ENCODE measurements at regions not wholly inside any gene's neighbourhood (a gene's known extent, or its start where the extent isn't known, plus 50 kb on each side); places are given as distances from the start of the nearest gene placed in this dataset.
"Not testable (repeated sequence)": the region's sequence is repeated elsewhere in the genome, so short reads cannot be mapped to it uniquely, and the experiment has no call there.

GRCh38 chr1:47522935-47523834 is 85.3 kb downstream of the FOXD2 start:
- no peak for DNase-seq

DNA sequence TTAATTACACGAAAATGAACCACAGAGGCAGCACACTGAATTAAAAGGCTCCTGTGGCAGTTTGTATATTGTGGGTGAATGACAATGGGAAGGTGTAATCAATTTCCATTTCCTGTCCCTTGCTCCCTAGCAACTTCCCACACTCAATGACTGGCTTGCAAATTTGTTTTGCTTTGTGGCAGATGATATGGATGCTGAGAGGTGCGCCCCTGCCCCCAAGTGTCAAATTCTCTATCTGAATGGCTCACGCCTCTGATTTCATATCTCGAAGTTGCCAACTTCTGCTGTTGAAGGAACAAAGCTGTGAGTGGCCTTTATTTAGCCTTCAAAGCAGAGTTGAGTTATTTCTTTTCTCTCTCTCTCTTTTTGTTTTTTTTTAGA is 86.0 kb downstream of the FOXD2 start:
- DNase-seq: no peak

- DNase-seq: no peak
Measured at GRCh38 chr1:47524272-47524671, 86.4 kb downstream of the FOXD2 start.

DNA sequence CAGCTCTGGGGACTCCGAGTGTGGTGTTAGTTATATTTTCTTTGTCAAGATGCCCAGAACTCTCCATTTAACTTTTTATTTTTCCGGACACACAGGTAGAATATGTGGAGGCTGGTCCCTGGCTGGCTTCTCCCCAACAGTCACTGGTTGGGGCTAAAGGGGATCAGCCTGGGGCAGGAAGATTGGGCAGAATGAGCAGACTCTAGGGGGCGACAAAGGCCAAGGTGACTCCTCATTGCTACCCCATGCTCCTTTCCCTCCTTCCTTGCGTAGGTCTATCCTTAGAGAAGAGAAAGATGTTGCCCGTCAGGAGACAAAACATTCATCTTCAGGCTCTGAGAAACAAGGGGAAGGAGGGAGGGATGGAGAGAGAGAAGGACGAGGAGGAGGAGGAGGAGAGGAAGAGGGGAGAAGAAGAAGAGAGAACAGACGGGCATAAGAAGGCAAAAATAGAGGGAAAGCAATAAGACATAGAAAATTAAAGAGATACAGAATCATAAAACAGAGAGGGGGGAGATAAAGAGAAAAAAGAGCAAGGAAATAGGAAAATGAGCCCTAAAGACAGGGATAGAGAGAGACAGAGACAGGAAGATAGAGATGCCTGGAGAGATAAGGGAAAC is 89.9 kb downstream of the FOXD2 start:
- no peak for DNase-seq

DNA sequence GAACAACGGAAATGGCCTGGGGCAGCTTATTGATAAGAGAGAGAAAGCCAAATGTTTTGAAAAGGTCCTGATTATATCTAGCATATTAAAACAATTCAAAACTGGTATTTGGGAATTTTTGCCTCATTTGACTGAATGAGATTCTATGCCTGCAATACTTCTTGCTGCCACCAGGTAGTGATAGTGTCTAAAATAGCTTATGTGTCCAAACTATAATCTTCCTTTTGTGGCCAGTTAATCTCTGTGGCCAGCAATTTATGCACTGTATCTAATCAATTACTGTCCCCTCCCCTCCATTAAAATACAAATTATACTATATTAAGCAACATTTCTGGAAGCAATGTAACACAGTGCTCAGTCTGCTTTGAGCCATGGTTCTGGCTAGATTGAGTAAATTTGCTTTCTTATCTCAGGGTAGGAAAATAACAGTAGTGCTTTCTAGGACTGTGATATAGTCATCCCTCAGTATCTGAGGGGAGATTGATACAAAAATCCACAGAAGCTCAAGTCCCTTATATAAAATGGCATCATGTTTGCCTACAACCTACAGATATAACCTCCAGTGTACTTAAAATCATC is 91.8 kb downstream of the FOXD2 start:
- DNase-seq: no peak

DNA sequence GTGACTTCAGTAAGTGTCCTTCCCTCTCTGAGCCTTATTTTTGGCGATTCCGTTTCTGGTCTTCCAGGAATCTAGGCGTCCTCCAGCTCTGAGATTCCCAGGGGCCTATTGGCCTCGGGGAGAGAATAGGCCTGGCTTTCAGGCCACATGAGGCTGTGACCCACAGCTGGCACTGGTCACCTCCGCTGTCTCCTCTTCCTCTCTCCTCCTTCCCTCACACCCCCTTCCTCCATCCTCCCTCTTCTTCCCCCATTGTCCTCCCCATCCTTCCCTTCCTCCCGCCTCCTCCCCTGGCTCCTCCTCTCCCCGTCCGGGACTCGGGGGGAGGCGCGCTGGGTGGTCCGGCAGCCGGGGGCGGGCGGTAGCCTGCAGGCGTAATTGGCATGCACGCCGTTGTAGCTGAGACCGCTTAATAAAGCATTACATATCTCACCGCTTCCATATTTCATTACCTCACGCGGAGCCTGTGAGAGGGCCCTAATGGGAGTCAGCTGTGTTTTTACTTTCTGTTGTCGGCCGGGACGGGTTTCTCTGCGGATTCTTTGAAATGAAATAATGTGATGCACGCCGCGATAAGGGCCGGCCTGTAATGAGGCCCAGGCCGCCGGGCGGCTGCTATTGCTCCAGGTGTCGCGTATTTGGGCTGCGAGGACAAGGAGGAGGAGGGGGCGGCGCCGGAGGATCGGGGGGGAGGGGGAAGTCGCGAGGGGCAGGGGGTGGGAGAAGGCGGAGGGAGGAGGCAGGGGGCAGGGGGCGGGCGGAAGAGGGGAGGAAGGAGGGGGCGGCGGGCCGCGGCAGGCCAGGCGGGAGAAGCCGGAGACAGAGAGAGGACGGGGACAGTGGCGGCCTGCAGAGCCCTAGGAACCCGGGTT is 95.3 kb downstream of the FOXD2 start:
- peak; percentile 81 to 86 for DNase-seq

- no peak for DNase-seq
Measured at GRCh38 chr1:47533793-47534328, 96.0 kb downstream of the FOXD2 start.

GRCh38 chr1:47534436-47534835 is 96.6 kb downstream of the FOXD2 start:
- DNase-seq: no peak

DNA sequence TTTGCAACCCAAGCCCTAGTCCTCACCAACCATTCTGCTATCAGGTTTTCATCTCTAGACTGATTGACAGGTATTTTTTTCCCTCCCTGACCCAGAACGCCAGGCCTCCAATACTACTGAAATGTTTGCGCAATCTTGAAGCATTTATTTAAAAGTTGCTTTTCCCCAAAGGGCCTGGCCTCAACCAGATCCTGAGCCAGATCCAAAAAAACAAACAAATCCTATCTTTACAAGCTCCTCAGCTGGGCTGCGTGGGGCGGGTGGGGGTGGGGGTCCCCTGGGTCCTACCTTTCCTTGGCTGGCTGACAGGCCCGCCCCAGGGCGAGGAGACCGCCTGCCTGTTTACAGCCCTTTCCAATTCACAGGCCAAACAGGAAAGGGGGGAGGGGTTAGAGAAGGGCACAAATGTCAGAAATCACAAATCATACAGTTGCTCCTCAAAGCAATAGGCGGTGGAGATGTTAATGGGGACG is 98.8 kb downstream of the FOXD2 start:
- DNase-seq: no peak

GRCh38 chr1:47537268-47537667 is 99.4 kb downstream of the FOXD2 start:
- no peak for DNase-seq

- DNase-seq: no peak
Measured at GRCh38 chr1:47537966-47538365, 100.1 kb downstream of the FOXD2 start.

DNA sequence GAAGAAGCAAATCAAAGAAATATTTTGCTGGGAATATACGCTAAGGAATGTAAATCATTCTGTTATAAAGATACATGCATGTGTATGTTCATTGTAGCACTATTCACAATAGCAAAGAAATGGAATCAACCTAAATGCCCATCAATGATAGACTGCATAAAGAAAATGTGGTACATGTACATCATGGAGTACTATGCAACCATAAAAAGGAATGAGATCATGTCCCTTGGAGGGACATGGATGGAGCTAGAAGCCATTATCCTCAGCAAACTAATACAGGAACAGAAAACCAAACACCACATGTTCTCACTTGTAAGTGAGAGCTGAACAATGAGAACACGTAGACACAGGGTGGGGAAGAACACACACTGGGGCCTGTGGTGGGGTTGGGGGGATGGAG is 100.7 kb downstream of the FOXD2 start:
- not testable (repeated sequence) for DNase-seq

- not testable (repeated sequence) for DNase-seq
Measured at GRCh38 chr1:47541705-47542104, 103.9 kb downstream of the FOXD2 start.

DNA sequence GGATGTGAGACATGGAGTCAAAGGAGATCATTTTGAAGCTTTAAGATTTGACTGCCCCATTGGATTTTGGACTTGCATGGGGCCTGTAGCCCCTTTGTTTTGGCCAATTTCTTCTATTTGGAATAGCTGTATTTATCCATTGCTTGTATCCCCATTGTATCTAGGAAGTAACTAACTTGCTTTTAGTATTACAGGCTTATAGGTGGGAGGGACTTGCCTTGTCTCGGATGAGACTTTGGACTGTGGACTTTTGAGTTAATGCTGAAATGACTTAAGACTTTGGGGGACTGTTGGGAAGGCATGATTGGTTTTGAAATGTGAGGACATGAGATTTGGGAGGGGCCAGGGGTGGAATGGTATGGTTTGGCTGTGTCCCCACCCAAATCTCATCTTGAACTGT is 105.2 kb downstream of the FOXD2 start:
- not testable (repeated sequence) for DNase-seq

DNA sequence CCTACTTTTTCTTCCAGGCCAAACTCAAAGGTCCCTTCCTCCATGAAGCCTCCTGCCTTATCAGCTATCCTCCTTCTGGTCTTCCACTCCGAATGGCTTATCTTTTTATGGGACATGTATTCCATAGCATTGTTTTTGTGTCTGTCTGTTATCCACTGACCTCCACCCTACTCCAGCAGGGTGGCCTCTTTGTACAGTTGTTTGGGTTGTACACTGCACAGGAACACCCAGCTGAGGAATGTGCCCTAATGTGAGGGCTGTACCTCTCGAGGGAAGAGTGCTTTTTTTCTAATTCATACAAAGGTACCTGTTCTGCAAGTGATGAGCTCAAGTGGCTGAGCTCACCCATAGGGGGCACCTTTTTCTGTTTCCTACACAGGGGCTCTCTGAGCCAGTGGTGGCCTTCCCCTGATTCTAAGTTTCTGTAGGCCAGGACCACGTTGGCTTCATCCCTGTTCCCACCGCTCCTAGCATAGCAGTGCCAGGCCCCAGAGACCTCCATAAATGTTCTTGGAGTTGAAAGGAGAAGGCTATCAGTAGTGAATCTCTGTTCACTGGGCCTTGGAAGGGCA is 108.2 kb downstream of the FOXD2 start:
- no peak for DNase-seq

DNA sequence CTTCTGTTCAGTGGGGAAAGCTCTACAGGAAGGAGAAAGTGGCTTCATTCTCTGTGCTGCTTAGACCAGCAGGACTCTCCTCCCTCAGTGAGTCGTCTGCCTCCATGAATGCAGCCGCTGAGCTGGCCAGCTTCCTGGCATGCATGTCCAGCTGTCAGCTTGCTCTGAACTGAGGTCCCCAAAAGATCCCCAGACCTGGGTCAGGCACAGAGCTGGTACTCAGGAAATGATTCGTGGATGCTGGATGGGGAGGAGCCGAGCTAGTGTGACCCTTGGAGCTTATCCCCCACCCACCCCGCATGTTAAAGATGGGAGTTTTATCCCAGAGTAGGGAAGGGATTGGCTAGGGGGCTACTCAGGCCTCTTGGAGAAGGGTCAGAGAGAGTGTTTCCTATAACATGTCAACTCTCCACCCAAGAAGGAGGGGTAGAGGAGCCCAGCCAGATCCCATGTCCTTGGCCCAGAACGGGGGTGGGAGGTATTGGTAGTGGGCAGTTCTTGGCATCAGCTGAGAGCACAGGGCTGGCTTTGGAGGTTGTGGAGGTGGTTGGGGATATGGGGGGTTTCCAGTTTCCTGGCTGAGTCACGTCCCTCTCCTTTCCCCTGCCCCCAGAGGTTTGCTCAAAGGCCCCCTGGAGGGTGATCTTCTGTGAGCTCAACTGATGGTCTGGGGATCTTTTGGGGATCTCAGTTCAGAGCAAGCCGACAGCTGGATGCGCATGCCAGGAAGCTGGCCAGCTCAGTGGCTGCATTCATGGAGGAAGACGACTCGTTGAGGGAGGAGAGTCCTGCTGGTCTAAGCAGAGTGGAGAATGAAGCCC is 110.1 kb downstream of the FOXD2 start:
- DNase-seq: no peak

- no peak for DNase-seq
Measured at GRCh38 chr1:47548637-47549036, 110.8 kb downstream of the FOXD2 start.

- no peak for DNase-seq
Measured at GRCh38 chr1:47549532-47549931, 111.7 kb downstream of the FOXD2 start.

- no peak for DNase-seq
Measured at GRCh38 chr1:47550929-47551328, 113.1 kb downstream of the FOXD2 start.

DNA sequence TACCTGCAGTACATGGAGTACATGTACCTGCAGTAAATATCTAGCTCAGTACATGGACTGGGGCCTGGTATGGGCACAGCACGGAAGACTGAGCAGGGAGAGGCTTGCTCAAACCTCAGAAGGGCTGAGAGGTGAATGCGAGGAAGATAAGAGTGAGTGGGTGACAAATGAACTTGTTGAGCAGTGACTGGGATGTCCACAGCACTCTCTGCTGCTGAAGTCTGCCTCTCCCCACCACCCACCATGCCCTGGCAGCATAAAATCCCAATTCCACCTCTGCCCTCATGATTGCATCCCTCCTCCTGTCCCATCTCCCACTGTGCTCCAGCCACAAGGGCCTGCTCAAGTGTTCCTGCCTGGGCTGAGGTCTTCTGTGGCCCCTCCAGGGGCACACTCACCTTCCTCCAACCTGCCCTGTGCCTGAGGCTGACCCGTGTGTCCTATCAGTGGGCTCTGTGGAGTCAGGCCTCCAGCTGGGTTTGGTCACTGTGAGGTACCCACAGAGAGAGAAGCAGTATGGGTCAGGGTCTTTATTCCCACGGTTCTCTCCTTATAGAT is 114.2 kb downstream of the FOXD2 start:
- DNase-seq: no peak
